Brain microvascular endothelial cell (primary cell): ENCODE measurements at regions not wholly inside any gene's neighbourhood (a gene's known extent, or its start where the extent isn't known, plus 50 kb on each side); places are given as distances from the start of the nearest gene placed in this dataset.

Experiments
- DNase-seq: peaks from one replicate; pipeline ENCODE4 v3.0.0-alpha.2; 2020
- H3K27ac ChIP-seq: fragments of 250-450 bp; sonication (Bioruptor Pico); 2 replicates; pipeline ENCODE4 v1.5.1; 2020; ENCODE audit warnings: mild to moderate bottlenecking, moderate library complexity
- H3K27me3 ChIP-seq: fragments of 250-450 bp; sonication (Bioruptor Pico); replicated peaks from 2 replicates; pipeline ENCODE4 v1.5.1; 2020; ENCODE audit warnings: mild to moderate bottlenecking
- H3K36me3 ChIP-seq: fragments of 250-450 bp; sonication (Bioruptor Pico); replicated peaks from 2 replicates; pipeline ENCODE4 v1.5.1; 2020; ENCODE audit warnings: mild to moderate bottlenecking
- H3K4me3 ChIP-seq: 2 replicates; pipeline ENCODE4 v1.5.1; 2011; ENCODE audit warnings: low read depth, mild to moderate bottlenecking, control low read depth, low read length, moderate library complexity
- CTCF ChIP-seq: IDR thresholded peaks from 2 replicates; pipeline ENCODE4 v1.5.1; 2011; ENCODE audit warnings: low read depth, mild to moderate bottlenecking, moderate library complexity, low read length, control low read depth, inconsistent platforms; ENCODE audit errors: missing control alignments
- in situ Hi-C: cut with HindIII; loops from 2 replicates; pipeline ENCODE4 v1.10.0; 2017; ENCODE audit warnings: low sequenced_read_pairs, low pct_ligation_motif_present

- no peak for DNase-seq
- Histone ChIP-seq H3K4me3 (no peak overlapping the region), H3K27me3 (no peaks in the 10 kb centered on the region), H3K36me3 (no peaks in the 10 kb centered on the region), H3K27ac (no peak overlapping the region)
- in situ Hi-C loops = no loop called here
- TF ChIP-seq CTCF = no peak
Observed at GRCh38 chr7:88522771-88523293, 216.1 kb upstream of the STEAP4 start.

GRCh38 chr7:88516429-88516828 lies 209.7 kb upstream of the STEAP4 start:
- TF ChIP-seq CTCF = no peak
- H3K4me3 ChIP-seq = no peak overlapping the region
- H3K27ac ChIP-seq = no peak overlapping the region
- DNase-seq = no peak
- no peaks in the 10 kb centered on the region for H3K36me3 ChIP-seq
- in situ Hi-C loops = no loop called here
- H3K27me3 ChIP-seq = no peaks in the 10 kb centered on the region

GRCh38 chr7:88515301-88515700 lies 208.6 kb upstream of the STEAP4 start:
- TF ChIP-seq CTCF = no peak
- DNase-seq = no peak
- in situ Hi-C loops = no loop called here
- no peak overlapping the region for H3K4me3 ChIP-seq
- H3K36me3 ChIP-seq = no peaks in the 10 kb centered on the region
- H3K27ac ChIP-seq = no peak overlapping the region
- H3K27me3 ChIP-seq = no peaks in the 10 kb centered on the region

- DNase-seq = no peak
- no peak for TF ChIP-seq CTCF
- in situ Hi-C loops = no loop called here
Observed at GRCh38 chr7:88509341-88509740, 202.6 kb upstream of the STEAP4 start.

GRCh38 chr7:88500131-88500530 lies 193.4 kb upstream of the STEAP4 start:
- no peak for DNase-seq
- Histone ChIP-seq H3K27ac (no peak overlapping the region), H3K36me3 (no peaks in the 10 kb centered on the region), H3K4me3 (no peak overlapping the region), H3K27me3 (no peaks in the 10 kb centered on the region)
- no peak for TF ChIP-seq CTCF
- in situ Hi-C loops = no loop called here

More at GRCh38 chr7:88509341-88509740, 202.6 kb upstream of the STEAP4 start:
- H3K4me3 ChIP-seq = no peak overlapping the region
- no peaks in the 10 kb centered on the region for H3K27me3 ChIP-seq
- no peaks in the 10 kb centered on the region for H3K36me3 ChIP-seq
- no peak overlapping the region for H3K27ac ChIP-seq
